B cell (primary cell): ENCODE measurements at regions not wholly inside any gene's neighbourhood (a gene's known extent, or its start where the extent isn't known, plus 50 kb on each side); places are given as distances from the start of the nearest gene placed in this dataset.
"Not testable (repeated sequence)": the region's sequence is repeated elsewhere in the genome, so short reads cannot be mapped to it uniquely, and the experiment has no call there.

Source experiments
- ATAC-seq: fragments of 200-7000 bp; cut with Tn5 transposase; one replicate; pipeline ENCODE4 v1.10.0; 2021; ENCODE audit warnings: low read depth, mild to moderate bottlenecking, moderate number of reproducible peaks, moderate library complexity
- CTCF ChIA-PET: fragments of 350-600 bp; sonication (Branson Sonifier 250); formaldehyde crosslinking; loops from one replicate; lab custom pipeline; 2021; ENCODE audit warnings: antibody characterized with exemption, inconsistent platforms; lab: Charles Lee
- POLR2A ChIA-PET: fragments of 350-600 bp; sonication (Branson Sonifier 250); formaldehyde crosslinking; loops from one replicate; lab custom pipeline; 2021; ENCODE audit warnings: antibody characterized with exemption; lab: Charles Lee
- DNase-seq: peaks from one replicate; pipeline ENCODE4 v3.0.0; 2013
- H2AFZ ChIP-seq: 2 replicates; pipeline ENCODE4 v1.6.1; 2012; ENCODE audit warnings: mild to moderate bottlenecking, low read depth, low read length; ENCODE audit not compliant: insufficient read depth, poor library complexity, severe bottlenecking
- H3K27ac ChIP-seq, 2 donors: 1 replicate in 1 of 2; 2 replicates in 1 of 2; pipeline ENCODE4 v1.5.1; 2012 to 2013; ENCODE audit warnings: low read length in 2 of 2, mild to moderate bottlenecking in 2 of 2, moderate library complexity in 1 of 2
- H3K27me3 ChIP-seq, 4 experiments: fragments of 200-600 bp in 1 of 4; sonication (generic) in 1 of 4; replicated peaks in 1 of 4; 1 replicate in 2 of 4; 2 replicates in 2 of 4; pipeline versions ENCODE4 v1.6.1 to v1.7.0; 2013 to 2016; ENCODE audit warnings: low read length in 3 of 4, mild to moderate bottlenecking in 2 of 4, mixed read lengths in 1 of 4, moderate library complexity in 1 of 4; ENCODE audit not compliant: insufficient read depth in 4 of 4, control insufficient read depth in 3 of 4; ENCODE audit errors: control extremely low read depth in 1 of 4
- H3K36me3 ChIP-seq, 2 experiments: replicated peaks in 1 of 2; 1 replicate in 1 of 2; 2 replicates in 1 of 2; pipeline versions ENCODE4 v1.6.1 to v1.7.1; 2013; ENCODE audit warnings: low read length in 1 of 2; ENCODE audit not compliant: insufficient read depth in 2 of 2, control insufficient read depth in 1 of 2; ENCODE audit errors: control extremely low read depth in 1 of 2, extremely low read depth in 1 of 2
- H3K4me1 ChIP-seq, 2 donors: fragments of 200-600 bp in 1 of 2; sonication (generic) in 1 of 2; 1 replicate in 1 of 2; 2 replicates in 1 of 2; pipeline versions ENCODE4 v1.5.1 to v1.6.1; 2013 to 2017; ENCODE audit warnings: low read length in 2 of 2; ENCODE audit not compliant: control insufficient read depth in 2 of 2, insufficient read depth in 2 of 2
- H3K4me2 ChIP-seq: replicated peaks from 2 replicates; pipeline ENCODE3; 2012; ENCODE audit warnings: mild to moderate bottlenecking, low read depth, low read length; ENCODE audit not compliant: poor library complexity, severe bottlenecking
- H3K4me3 ChIP-seq, 5 experiments: fragments of 200-600 bp in 1 of 5; sonication (generic) in 1 of 5; 1 replicate in 3 of 5; 2 replicates in 2 of 5; pipeline versions ENCODE4 v1.5.1 to v1.7.0; 2011 to 2016; ENCODE audit warnings: low read length in 4 of 5, mild to moderate bottlenecking in 4 of 5, low read depth in 2 of 5, control low read depth in 1 of 5, moderate library complexity in 1 of 5; ENCODE audit not compliant: insufficient read depth in 1 of 5; ENCODE audit errors: control extremely low read depth in 1 of 5, extremely low read depth in 1 of 5
- H3K79me2 ChIP-seq: fragments of 200-600 bp; sonication (generic); one replicate; pipeline ENCODE4 v1.6.0; 2016; ENCODE audit warnings: low read length; ENCODE audit not compliant: control insufficient read depth, insufficient read depth
- H3K9ac ChIP-seq: fragments of 200-600 bp; sonication (generic); 2 replicates; pipeline ENCODE4 v1.6.1; 2017; ENCODE audit warnings: mild to moderate bottlenecking, low read length, moderate library complexity
- H3K9me3 ChIP-seq, 3 donors: one replicate each; pipeline versions ENCODE4 v1.6.1 to v1.7.1; 2013; ENCODE audit warnings: low read length in 2 of 3; ENCODE audit not compliant: control insufficient read depth in 2 of 3, insufficient read depth in 1 of 3; ENCODE audit errors: control extremely low read depth in 1 of 3
- H4K20me1 ChIP-seq: 2 replicates; pipeline ENCODE4 v1.6.0; 2012; ENCODE audit warnings: mild to moderate bottlenecking, low read length; ENCODE audit not compliant: insufficient read depth, control insufficient read depth, poor library complexity, severe bottlenecking
- H3K27ac Mint-ChIP-seq: one replicate; pipeline ENCODE4 v1.8.0; 2021; ENCODE audit warnings: mixed read lengths
- H3K27me3 Mint-ChIP-seq: one replicate; pipeline ENCODE4 v1.8.0; 2021; ENCODE audit warnings: mixed read lengths
- H3K4me1 Mint-ChIP-seq: one replicate; pipeline ENCODE4 v1.8.0; 2021; ENCODE audit warnings: mixed read lengths
- H3K4me3 Mint-ChIP-seq: one replicate; pipeline ENCODE4 v1.8.0; 2021; ENCODE audit warnings: mixed read lengths
- H3K9me3 Mint-ChIP-seq: one replicate; pipeline ENCODE4 v1.8.0; 2022; ENCODE audit warnings: mixed read lengths; ENCODE audit not compliant: insufficient read depth
- CTCF ChIP-seq: fragments of 200-600 bp; IDR thresholded peaks from one replicate; pipeline ENCODE4 v1.8.0; 2022; ENCODE audit warnings: antibody characterized with exemption, mild to moderate bottlenecking
- EZH2 ChIP-seq: IDR thresholded peaks from 2 replicates; pipeline ENCODE4 v1.6.1; 2012; ENCODE audit warnings: borderline replicate concordance, low read depth, mild to moderate bottlenecking, moderate library complexity, low read length; ENCODE audit not compliant: insufficient read depth, poor library complexity, severe bottlenecking
- WGBS: methylation state at CpG from one replicate; pipeline ENCODE4 v1.1.5; 2013; ENCODE audit warnings: missing lambda C conversion rate; ENCODE audit not compliant: insufficient coverage; 5-methylcytosine and 5-hydroxymethylcytosine counted together
- intact Hi-C: fragments of 100-400 bp; cut with micrococcal nuclease; formaldehyde crosslinking; loops from one replicate; pipeline ENCODE4 v1.10.0; 2022

- H3K4me3 ChIP-seq = no peak overlapping the region
- no peak overlapping the region for H2AFZ ChIP-seq
- POLR2A ChIA-PET = no interaction called here
- H3K4me3 Mint-ChIP-seq = no peak overlapping the region
- ATAC-seq = no peak
- DNase-seq = no peak
- H3K79me2 ChIP-seq = no peaks in the 10 kb centered on the region
- H3K4me1 ChIP-seq = no peaks in the 10 kb centered on the region
- no peaks in the 10 kb centered on the region for H3K9me3 ChIP-seq
- no peaks in the 10 kb centered on the region for H3K27me3 ChIP-seq
- H3K27ac ChIP-seq = no peak overlapping the region
- H3K27me3 Mint-ChIP-seq = no peaks in the 10 kb centered on the region
- intact Hi-C loops = no loop called here
- H3K9me3 Mint-ChIP-seq = peaks cover 1% of the 10 kb centered on the region
- H4K20me1 ChIP-seq = no peaks in the 10 kb centered on the region
- H3K4me2 ChIP-seq = no peak overlapping the region
- CTCF ChIA-PET = no interaction called here
- no peaks in the 10 kb centered on the region for H3K36me3 ChIP-seq
- TF ChIP-seq EZH2 (no peak), CTCF (no peak)
- no peak overlapping the region for H3K27ac Mint-ChIP-seq
- no peaks in the 10 kb centered on the region for H3K4me1 Mint-ChIP-seq
- no peak overlapping the region for H3K9ac ChIP-seq
These were observed 685.7 kb downstream of the BCKDHB start for GRCh38 chr6:80792151-80792550.

GRCh38 chr6:80789912-80790570, 683.6 kb downstream of the BCKDHB start:
- Mint-ChIP-seq H3K27ac (no peak overlapping the region), H3K4me3 (no peak overlapping the region), H3K27me3 (no peaks in the 10 kb centered on the region), H3K4me1 (no peaks in the 10 kb centered on the region), H3K9me3 (no peaks in the 10 kb centered on the region)
- Histone ChIP-seq H3K4me2 (no peak overlapping the region), H3K27me3 (no peaks in the 10 kb centered on the region), H3K36me3 (no peaks in the 10 kb centered on the region), H3K4me3 (no peak overlapping the region), H3K27ac (no peak overlapping the region), H3K9me3 (no peaks in the 10 kb centered on the region), H3K9ac (no peak overlapping the region), H4K20me1 (no peaks in the 10 kb centered on the region), H3K79me2 (no peaks in the 10 kb centered on the region), H3K4me1 (no peaks in the 10 kb centered on the region), H2AFZ (no peak overlapping the region)
- DNase-seq = no peak
- intact Hi-C loops = no loop called here
- ChIA-PET POLR2A (no interaction called here), CTCF (no interaction called here)
- no CpG with 5 or more reads among the region's 1 CpG for WGBS
- no peak for ATAC-seq
- no peak for TF ChIP-seq EZH2
- no peak for TF ChIP-seq CTCF

GRCh38 chr6:80783271-80783670, 676.8 kb downstream of the BCKDHB start:
- H2AFZ ChIP-seq, intact Hi-C loops, H3K4me3 ChIP-seq, DNase-seq, POLR2A ChIA-PET, ATAC-seq, H3K4me3 Mint-ChIP-seq, H3K4me1 Mint-ChIP-seq, H3K9me3 Mint-ChIP-seq, H3K27ac ChIP-seq, H3K4me1 ChIP-seq, H3K27me3 Mint-ChIP-seq, H3K27ac Mint-ChIP-seq, H3K79me2 ChIP-seq, H3K4me2 ChIP-seq, H3K36me3 ChIP-seq, H3K27me3 ChIP-seq, CTCF ChIA-PET, H4K20me1 ChIP-seq, H3K9ac ChIP-seq: not testable (repeated sequence)
- H3K9me3 ChIP-seq = peaks cover 0 to 15% (median 2%) of the 10 kb centered on the region in 3 donors
- 91% methylated on average over 12 of the region's 12 CpGs for WGBS
